A204.1 (cell line): ENCODE measurements at regions not wholly inside any gene's neighbourhood (a gene's known extent, or its start where the extent isn't known, plus 50 kb on each side); places are given as distances from the start of the nearest gene placed in this dataset.

Source experiments
- FAIRE-seq: peaks from 2 replicates; lab custom pipeline; 2012; peaks lifted over from hg19 to GRCh38; lab: Jason Lieb, UNC

DNA sequence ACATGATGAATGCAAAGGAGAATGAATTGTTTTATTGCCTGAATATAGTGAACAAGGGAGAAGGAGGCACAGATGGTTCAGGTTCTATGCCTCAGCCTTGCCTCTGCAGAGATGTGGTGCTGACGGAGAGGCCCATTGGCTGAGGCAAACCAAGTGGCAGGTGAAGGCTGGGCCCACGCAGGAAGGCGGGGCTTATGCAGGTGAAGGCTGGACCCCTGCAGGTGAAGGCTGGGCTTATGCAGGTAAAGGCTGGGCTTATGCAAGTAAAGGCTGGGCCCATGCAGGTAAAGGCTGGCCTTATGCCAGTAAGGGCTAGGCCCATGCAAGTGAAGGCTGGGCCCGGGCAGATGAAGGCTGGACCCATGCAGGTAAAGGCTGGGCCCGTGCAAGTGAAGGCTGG lies 414.7 kb downstream of the LRATD1 start:
- no peak for FAIRE-seq

DNA sequence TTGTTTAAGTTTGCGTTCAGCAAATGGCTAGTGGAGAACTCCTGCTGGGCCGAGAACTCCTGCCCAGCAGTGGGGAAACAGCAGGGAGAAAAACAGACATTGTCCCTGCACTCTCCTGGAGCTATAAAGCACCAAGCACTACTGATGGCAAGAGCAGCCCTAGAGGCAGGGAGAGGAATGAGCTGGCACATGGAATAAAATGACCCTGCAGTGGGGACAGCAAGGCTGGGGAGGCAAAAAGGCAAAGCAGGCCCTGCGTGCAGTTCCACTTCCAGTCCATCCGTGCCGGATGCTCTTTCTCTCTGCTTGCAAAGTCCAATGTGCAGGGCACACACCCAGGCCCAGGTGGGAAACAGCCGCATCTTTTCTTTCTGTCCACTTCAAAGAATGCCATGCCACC lies 415.5 kb downstream of the LRATD1 start:
- no peak for FAIRE-seq

DNA sequence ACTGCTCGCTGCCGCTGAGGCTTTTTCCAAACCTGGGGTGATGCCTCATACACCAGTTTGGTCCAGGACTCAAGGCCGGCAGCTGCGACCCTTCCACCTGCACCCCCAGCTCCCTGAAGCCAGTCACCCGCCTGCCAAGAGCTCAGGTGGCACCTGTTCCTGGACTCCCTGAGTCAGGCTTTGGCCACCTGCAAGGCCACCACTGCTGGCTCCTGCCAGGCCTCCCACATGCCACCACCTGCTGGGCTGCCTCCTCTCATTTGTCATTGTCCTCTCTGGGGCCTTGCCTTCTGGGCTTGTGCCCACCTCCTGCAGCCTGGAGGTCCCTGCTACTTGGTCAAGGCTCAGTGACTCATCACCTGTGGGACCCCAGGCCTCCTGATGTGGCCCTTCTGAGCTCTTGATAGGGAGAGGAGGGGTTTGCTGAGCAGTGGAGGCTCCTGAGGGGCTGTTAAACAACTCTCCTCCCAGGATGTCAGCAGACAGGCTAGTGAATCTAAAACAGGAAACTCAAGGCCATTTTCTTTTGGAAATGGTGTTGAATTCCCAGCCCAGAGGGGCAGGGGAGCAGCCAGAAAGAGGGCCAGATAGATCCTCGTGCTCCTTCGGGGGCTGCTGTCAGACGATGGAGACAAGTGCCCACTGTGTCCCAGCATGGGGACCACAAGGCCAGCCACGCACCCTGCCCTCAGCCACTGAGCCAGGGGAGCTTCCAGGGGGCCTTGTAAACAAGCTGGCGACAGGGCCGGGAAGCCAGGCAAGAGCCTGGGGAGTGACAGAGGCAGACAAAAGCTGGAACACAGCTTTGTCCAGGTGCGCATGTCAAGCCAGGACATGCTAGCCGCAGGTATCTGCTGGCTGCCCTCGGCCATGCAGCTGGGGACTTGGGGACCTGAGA lies 416.8 kb downstream of the LRATD1 start:
- no peak for FAIRE-seq

DNA sequence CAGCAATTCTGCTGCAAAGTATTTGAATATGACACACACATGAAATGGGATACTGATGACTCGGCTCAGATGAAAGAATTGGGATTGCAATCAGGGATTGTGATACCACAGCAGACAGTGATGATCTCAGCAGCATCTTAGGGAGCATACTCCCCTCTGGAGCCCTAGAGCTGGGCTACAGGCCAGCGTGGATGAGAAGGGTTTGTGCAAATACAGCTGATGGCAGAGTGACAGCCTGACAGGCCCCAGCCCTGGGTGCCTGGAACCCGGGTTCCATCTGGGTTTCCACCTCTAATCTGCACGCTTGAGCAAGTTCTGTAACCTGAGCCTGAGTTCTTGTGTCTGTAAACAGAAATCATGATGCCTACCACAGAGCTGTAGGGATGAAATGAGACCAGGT lies 418.0 kb downstream of the LRATD1 start:
- FAIRE-seq = no peak

- FAIRE-seq = no peak
These were observed 421.0 kb downstream of the LRATD1 start for GRCh38 chr2:15053542-15053941.

DNA sequence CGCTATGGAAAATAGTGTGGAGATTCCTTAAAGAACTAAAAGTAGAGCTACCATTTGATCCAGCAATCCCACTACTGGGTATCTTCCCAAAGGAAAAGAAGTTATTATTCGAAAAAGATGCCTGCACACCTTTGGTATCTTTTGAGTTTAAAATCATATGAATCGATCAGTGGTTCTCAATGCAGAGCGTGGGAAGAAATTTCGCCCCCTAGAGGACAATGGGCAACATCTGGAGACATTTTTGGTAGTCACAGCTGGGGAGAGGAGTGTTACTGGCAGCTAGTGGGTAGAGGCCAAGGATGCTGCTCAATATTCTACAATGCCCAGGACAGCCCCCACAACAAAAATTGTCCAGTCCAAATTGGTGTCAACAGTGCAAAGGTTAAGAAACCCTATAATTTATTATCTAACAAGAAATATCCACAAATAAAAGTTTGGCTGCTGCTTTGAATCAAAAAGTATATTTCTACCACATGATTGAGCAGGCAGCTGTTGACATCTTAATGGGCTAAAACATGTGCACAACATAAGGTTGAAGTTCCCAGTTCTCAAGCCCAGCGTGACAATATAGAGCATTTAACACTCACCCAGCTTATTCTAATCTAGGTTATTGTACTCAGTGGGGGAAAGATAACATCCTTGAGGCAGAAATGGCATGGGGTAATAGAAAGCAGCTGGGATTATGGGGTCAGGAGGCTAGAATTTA lies 425.7 kb downstream of the LRATD1 start:
- FAIRE-seq = no peak

DNA sequence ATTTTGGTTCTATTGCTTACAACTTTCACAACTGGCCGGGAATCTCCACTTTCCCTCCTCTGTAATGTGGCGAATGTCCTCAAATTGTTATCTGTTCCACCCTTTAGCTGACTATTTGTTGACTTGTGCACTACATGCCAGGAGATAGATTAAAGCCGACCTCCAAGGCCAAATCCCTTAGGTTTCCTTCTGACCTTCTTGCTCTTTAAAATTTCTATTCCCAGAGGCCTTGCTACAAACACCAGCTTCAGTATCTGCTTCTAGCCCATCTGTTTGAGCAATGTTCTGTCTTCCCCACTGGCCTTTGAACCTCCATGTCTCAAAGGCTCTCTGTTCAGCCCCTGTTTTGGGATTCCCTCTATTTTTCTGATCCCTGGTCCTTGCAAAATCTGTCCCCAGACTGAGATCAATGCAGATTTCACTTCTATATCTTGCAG lies 426.2 kb downstream of the LRATD1 start:
- FAIRE-seq = no peak

GRCh38 chr2:15059870-15060512 lies 427.5 kb downstream of the LRATD1 start:
- no peak for FAIRE-seq

- FAIRE-seq = no peak
These were observed 428.8 kb downstream of the LRATD1 start for GRCh38 chr2:15061268-15061667.

DNA sequence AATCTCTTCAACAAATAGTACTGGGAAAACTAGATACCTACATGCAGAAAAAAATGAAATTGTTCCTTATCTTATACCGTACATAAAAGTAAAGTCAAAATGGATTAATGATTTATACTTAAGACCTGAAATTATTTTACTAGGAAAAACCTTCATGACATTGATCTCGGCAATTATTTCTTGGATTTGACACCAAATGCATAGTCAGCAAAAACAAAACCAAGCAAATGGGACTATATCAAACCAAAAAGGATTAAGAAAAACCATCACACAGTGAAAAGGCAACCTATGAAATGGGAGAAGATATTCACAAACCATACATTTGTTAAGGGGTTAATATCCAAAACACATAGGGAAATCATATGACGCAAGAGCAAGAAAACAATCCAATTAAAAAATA lies 433.6 kb downstream of the LRATD1 start:
- no peak for FAIRE-seq

- FAIRE-seq = no peak
These were observed 436.6 kb downstream of the LRATD1 start for GRCh38 chr2:15069149-15069548.

DNA sequence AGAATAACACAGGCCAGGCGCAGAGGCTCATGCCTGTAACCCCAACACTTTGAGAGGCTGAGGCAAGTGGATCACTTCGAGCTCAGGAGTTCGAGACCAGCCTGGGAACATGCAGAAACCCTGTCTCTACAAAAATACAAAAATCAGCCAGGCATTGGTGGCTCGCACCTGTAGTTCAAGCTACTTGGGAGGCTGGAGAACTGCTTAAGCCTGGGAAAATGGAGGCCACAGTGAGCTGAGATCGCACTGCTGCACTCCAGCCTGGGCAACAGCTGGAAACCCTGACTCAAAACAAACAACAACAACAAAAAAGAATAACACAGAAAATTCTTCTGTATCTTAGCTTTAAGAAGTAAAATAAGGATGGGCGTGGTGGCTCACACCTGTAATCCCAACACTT lies 440.3 kb downstream of the LRATD1 start:
- no peak for FAIRE-seq

DNA sequence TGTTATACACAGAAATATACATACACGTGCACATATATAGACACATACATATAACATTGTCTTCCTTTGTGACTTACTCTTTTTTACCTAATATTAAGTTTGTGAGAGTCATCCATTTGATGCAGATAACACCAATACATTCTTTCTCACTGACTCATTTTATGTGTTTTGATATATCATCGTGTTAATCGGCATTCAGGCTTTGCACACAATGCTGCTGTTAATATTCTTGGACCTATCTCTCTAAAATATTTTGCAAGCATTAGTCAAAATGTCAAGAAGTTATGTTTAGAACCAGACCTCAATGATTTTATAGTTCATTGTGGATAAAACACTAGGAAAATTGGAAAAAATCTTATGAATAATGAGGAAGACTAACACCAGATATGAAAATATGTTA lies 441.1 kb downstream of the LRATD1 start:
- no peak for FAIRE-seq

GRCh38 chr2:15074319-15074718 lies 441.8 kb downstream of the LRATD1 start:
- peak; percentile 68 for FAIRE-seq

DNA sequence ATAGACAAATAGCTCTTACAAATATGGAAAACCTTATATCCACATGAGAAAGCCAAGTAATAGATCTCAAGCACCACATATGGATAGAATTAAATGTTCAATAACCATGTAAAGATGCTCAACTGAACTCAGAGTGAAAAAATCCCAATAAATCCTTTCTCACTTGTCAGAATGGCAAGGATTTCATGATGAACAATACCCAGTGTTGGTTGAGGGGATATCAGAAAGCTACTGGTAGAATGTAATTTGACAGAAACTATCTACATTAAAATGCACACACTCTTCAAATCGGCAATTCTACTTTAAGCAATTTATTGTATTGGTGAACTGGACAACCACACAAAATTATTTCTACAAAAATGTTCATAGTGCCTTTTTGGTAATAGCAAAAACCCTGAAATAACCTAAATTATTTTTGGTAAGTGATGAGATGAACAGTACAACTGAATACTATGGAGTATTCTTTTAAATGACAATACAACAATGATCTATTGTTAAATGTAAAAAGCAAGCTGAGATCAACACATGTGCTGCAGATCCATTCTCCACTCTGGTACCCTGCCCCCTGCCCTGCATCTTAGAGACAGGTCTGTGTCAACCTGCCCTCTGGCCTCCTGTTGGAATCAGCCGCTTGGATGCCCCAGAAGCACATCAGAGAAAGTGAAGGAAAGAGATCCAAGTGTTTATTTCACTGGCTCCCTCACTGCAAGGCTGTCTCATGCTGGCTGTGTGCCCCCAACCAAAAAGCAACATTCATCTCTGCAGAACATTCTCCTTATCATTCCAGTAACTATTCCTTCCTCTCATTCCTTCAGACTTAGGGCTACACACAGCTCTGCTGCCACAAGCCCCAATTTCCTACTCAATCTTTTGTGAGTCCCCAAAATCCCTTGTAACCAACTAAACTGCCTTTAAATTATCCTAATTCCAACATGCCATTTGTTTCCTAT lies 442.5 kb downstream of the LRATD1 start:
- FAIRE-seq = no peak

DNA sequence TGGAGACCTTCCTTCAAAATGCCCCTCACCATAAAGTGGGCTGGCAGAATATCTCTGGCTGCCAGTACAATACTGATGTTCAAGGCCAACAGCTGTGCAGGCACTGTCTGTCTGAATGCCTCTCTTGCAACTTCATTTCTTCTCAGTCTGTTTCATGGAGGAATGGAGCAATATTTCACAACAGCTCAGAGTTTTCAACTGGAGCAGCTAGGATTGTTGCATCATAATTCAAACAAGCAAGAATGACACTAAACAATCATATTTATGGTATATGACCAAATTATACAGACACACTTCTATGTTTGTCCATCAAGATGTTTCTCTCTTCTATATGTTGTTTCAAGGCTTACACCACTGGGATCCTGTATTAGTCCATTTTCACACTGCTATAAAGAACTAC lies 444.2 kb downstream of the LRATD1 start:
- FAIRE-seq = no peak

DNA sequence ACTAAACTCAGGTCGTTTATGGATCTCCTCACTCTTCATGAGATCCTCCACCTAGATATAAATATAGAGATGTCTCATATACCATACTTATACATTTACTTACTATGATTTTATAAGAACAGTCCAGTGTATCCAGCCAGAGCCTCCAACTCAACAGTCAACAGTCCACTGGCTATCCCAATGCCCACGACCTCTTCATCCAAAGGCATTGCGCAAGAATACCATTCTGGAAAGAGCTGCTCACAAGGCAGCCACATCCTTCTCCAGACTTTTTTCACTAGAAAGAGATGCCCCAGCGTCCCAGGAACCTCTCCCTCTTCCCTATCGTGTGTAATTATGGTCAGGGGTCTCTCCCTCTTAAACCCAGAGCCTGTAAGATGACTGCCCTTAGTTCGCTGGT lies 448.8 kb downstream of the LRATD1 start:
- FAIRE-seq = no peak

DNA sequence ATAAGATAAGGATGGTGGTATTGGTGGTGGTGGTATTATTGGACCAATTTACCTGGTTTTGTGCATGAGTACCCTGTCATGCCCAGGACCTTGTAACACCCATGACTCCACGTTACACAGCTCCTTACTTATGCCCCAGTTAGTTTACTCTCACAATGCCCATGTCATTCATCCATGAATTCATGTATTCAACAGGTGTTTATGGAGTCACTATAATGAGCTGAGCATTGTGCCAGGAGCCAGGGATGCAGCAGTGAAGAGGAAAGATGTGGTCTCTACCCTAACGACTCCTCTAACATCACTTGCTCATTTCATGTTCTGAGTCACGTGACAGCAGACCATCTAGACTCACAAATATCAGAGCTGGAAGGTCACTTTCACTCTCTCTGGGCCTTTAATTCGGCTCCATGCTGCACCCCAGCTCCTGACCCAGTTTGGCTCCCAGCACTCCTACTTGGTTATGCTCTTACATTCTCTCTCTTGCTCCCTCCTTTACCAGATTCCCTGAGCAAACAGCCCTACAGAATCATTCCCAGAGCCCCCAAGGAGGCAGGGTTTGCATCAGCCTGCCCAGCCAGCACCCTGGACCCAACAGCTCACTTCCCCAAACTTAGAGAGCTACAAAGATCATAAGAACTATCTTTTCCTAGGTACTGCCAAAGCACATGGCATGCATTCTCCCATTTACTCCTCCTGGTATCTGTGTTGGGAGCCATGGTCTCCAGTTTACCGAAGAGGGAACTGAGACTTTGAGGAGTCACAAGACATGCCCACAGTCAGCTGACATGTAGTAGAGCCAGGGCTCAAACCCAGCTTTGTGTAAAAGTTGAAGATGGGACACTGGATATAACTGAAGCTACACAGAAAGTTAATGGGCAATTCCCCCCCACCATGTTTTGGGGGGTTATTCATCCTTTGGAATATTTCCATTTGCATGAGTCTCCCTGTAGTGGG lies 449.9 kb downstream of the LRATD1 start:
- no peak for FAIRE-seq

- FAIRE-seq = no peak
These were observed 452.4 kb downstream of the LRATD1 start for GRCh38 chr2:15084826-15085489.

DNA sequence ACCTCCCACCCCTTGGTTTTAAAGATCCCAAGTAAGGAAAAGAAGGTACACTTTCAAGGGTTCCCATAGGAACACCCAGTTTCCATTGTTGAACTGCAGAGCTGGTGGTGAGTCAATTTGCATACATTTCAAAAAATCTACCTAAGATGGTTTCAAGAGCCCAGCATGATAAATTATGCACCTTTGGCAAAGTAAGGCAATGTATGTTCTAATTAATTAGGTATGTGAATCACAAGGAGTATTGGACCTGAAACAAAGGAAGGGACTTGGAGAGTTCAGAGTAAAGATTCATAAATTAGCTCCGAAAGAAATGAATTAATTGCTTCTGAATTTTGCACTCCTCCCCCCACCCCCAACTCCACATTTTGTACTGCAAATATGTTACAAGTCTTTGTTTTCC lies 459.7 kb downstream of the LRATD1 start:
- FAIRE-seq = no peak
